ENCODE measurements at regions not wholly inside any gene's neighbourhood (a gene's known extent, or its start where the extent isn't known, plus 50 kb on each side); places are given as distances from the start of the nearest gene placed in this dataset.
"Not testable (repeated sequence)": the region's sequence is repeated elsewhere in the genome, so short reads cannot be mapped to it uniquely, and the experiment has no call there.

DNA sequence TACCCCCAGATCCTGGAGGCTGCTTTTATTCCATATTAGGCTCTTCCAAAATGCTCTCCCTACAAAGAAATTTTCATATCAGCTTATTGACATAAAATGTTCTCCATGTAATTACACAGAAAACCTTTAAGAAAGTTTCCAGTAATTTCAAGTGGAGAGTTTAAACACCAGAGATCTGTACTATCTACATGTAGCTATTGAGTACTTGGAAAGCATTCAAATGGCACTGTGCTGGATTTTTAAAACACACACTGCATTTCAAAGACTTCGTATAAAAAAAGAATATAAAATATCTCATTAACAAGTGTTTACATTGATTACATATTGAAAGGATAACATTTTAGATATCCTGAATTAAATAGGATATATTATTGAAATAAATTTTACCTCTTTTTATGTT lies 182.4 kb upstream of the ZNF521 start:
- POLR2A ChIA-PET, result no interaction called here
- Mint-ChIP-seq H3K36me3 (ENCODE audit: low read depth) (no peaks in the 10 kb centered on the region), H3K9me3 (no peaks in the 10 kb centered on the region), H3K4me3 (no peak overlapping the region), H3K27me3 (no peaks in the 10 kb centered on the region), H3K4me1 (ENCODE audit: low read depth) (no peaks in the 10 kb centered on the region), H3K27ac (no peak overlapping the region)
- TF ChIP-seq, protein P1, sequence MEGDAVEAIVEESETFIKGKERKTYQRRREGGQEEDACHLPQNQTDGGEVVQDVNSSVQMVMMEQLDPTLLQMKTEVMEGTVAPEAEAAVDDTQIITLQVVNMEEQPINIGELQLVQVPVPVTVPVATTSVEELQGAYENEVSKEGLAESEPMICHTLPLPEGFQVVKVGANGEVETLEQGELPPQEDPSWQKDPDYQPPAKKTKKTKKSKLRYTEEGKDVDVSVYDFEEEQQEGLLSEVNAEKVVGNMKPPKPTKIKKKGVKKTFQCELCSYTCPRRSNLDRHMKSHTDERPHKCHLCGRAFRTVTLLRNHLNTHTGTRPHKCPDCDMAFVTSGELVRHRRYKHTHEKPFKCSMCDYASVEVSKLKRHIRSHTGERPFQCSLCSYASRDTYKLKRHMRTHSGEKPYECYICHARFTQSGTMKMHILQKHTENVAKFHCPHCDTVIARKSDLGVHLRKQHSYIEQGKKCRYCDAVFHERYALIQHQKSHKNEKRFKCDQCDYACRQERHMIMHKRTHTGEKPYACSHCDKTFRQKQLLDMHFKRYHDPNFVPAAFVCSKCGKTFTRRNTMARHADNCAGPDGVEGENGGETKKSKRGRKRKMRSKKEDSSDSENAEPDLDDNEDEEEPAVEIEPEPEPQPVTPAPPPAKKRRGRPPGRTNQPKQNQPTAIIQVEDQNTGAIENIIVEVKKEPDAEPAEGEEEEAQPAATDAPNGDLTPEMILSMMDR (IDR thresholded peaks at IDR 0.05), result no peak
- ATAC-seq (no peak), DNase-seq (no peak)
- CTCF ChIA-PET, result no interaction called here
- intact Hi-C loops (cut with micrococcal nuclease), result no loop called here

DNA sequence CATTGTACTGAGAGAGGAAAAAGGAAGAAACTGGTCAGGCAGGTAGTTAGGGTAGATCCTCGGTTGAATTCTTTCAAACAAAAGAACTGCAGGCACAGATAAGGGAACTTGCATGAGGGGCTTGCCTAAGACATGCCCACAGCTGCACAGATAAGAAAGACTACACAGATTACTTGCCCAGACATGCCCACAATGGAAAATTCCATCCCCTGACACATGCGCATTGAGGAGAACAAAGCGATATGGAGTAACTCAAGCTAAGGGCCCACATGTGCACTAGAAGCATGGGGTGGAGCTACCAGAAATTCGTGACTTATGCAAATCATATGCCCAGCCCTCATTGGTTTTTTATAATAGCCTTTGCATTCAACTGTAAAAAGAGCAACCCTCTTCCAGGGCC lies 181.3 kb upstream of the ZNF521 start:
- Mint-ChIP-seq H3K9me3 (no peaks in the 10 kb centered on the region), H3K36me3 (ENCODE audit: low read depth) (no peaks in the 10 kb centered on the region), H3K4me1 (ENCODE audit: low read depth) (no peaks in the 10 kb centered on the region), H3K27me3 (no peaks in the 10 kb centered on the region), H3K4me3 (no peak overlapping the region), H3K27ac (no peak overlapping the region)
- TF ChIP-seq, protein P1 (IDR thresholded peaks at IDR 0.05), result no peak
- ChIA-PET CTCF (no interaction called here), POLR2A (no interaction called here)
- intact Hi-C loops (cut with micrococcal nuclease), result no loop called here
- ATAC-seq, result no peak
- DNase-seq, result no peak

DNA sequence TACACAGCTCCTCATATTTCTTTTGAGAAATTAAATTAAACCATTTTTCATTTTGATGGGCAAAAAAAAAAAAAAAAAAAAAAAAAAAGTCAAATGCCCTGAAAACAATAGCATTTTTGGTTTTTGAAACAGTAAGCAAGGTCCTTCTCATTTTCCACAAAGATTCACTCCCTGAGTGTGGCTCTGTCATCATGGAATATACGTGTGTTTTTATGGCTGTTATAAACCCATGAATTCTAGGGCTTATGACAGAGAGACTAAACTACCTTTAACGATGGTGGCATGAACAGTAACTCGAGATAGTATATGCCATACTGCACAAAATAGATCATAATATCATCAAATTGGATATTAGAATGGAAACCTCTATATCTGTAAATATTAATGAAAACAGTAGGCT lies 179.2 kb upstream of the ZNF521 start:
- Mint-ChIP-seq H3K36me3 (ENCODE audit: low read depth) (no peaks in the 10 kb centered on the region), H3K27me3 (no peaks in the 10 kb centered on the region), H3K9me3 (no peaks in the 10 kb centered on the region), H3K27ac (no peak overlapping the region), H3K4me3 (no peak overlapping the region), H3K4me1 (ENCODE audit: low read depth) (no peaks in the 10 kb centered on the region)
- no peak for DNase-seq
- ATAC-seq, result no peak
- ChIA-PET POLR2A (no interaction called here), CTCF (no interaction called here)
- intact Hi-C loops (cut with micrococcal nuclease), result no loop called here
- TF ChIP-seq, protein P1 (IDR thresholded peaks at IDR 0.05), result no peak

DNA sequence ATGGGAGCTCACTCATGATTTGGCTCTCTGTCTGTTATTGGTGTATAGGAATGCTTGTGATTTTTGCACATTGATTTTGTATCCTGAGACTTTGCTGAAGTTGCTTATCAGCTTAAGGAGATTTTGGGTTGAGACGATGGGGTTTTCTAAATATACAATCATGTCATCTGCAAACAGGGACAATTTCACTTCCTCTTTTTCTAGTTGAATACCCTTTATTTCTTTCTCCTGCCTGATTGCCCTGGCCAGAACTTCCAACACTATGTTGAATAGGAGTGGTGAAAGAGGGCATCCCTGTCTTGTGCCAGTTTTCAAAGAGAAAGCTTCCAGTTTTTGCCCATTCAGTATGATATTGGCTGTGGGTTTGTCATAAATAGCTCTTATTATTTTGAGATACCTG lies 173.8 kb upstream of the ZNF521 start:
- H3K27ac Mint-ChIP-seq; H3K27me3 Mint-ChIP-seq; ATAC-seq; H3K4me1 Mint-ChIP-seq (ENCODE audit: low read depth); POLR2A ChIA-PET; CTCF ChIA-PET; DNase-seq; H3K4me3 Mint-ChIP-seq; H3K9me3 Mint-ChIP-seq; intact Hi-C loops (cut with micrococcal nuclease); H3K36me3 Mint-ChIP-seq (ENCODE audit: low read depth): not testable (repeated sequence)

DNA sequence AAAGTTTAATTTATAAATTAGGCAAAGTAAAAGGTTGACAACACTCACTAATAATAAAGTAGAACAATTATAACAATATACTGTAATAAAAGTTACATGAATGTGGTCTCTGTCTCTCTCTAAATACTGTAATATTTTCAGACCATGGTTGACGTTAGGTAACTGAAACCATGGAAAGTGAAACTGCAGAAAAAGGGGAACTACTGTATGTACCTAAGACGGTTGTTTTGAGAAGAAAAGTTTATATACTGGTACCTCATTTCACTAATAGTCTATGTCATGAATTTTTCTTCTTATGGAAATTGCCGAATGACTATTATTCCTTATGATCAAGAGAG lies 166.7 kb upstream of the ZNF521 start:
- Mint-ChIP-seq H3K27ac (no peak overlapping the region), H3K4me1 (ENCODE audit: low read depth) (no peaks in the 10 kb centered on the region), H3K27me3 (no peaks in the 10 kb centered on the region), H3K36me3 (ENCODE audit: low read depth) (no peaks in the 10 kb centered on the region), H3K9me3 (peaks cover 2% of the 10 kb centered on the region), H3K4me3 (no peak overlapping the region)
- TF ChIP-seq, protein P1 (IDR thresholded peaks at IDR 0.05), result no peak
- ChIA-PET POLR2A (no interaction called here), CTCF (no interaction called here)
- intact Hi-C loops (cut with micrococcal nuclease), result no loop called here
- ATAC-seq (no peak), DNase-seq (no peak)
